HEK293T (cell line): ENCODE measurements at regions not wholly inside any gene's neighbourhood (a gene's known extent, or its start where the extent isn't known, plus 50 kb on each side); places are given as distances from the start of the nearest gene placed in this dataset.

Experiments
- ARNT ChIP-seq: fragments of 450-650 bp; IDR thresholded peaks from 2 replicates; pipeline ENCODE4 v1.6.1; 2017; ENCODE audit warnings: mild to moderate bottlenecking
- BHLHE40 ChIP-seq: fragments of 450-650 bp; IDR thresholded peaks from 2 replicates; pipeline ENCODE4 v1.6.1; 2016; ENCODE audit warnings: mild to moderate bottlenecking, moderate library complexity, borderline replicate concordance
- FOXA1 ChIP-seq: fragments of 450-650 bp; IDR thresholded peaks from 2 replicates; pipeline ENCODE4 v1.6.1; 2016; ENCODE audit warnings: mild to moderate bottlenecking
- FOXM1 ChIP-seq: fragments of 450-650 bp; IDR thresholded peaks from 2 replicates; pipeline ENCODE4 v1.6.1; 2017; ENCODE audit warnings: mild to moderate bottlenecking, borderline replicate concordance

- TF ChIP-seq FOXM1 = no peak
- TF ChIP-seq BHLHE40 = no peak
- no peak for TF ChIP-seq FOXA1
- TF ChIP-seq ARNT = no peak
Measured at GRCh38 chr2:51165534-51166260, 133.8 kb upstream of the NRXN1 start.
